ENCODE measurements at regions not wholly inside any gene's neighbourhood (a gene's known extent, or its start where the extent isn't known, plus 50 kb on each side); places are given as distances from the start of the nearest gene placed in this dataset.

DNA sequence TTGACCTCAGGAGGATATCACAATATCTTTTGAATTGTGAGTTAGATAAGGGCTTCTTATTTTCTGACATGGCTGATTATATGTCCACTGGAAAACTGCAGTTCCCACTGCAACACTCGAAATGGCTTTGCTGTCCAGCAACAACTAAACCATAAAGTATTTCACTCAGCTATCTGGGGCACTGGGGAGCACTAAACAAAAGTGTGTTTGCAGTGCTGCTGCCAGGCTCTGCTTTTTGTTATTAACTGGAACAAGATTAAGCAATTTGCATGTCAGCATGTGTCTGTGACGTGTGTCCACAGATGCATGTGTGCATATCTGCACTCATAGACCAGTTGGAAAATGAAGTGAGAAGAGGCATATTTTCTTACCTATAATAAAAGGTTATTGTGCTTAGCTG, 107.8 kb upstream of the CCN2 start:
- no peaks in the 10 kb centered on the region for H3K36me3 Mint-ChIP-seq
- H3K9me3 Mint-ChIP-seq, result peaks cover 8% of the 10 kb centered on the region
- TF ChIP-seq, protein P1, sequence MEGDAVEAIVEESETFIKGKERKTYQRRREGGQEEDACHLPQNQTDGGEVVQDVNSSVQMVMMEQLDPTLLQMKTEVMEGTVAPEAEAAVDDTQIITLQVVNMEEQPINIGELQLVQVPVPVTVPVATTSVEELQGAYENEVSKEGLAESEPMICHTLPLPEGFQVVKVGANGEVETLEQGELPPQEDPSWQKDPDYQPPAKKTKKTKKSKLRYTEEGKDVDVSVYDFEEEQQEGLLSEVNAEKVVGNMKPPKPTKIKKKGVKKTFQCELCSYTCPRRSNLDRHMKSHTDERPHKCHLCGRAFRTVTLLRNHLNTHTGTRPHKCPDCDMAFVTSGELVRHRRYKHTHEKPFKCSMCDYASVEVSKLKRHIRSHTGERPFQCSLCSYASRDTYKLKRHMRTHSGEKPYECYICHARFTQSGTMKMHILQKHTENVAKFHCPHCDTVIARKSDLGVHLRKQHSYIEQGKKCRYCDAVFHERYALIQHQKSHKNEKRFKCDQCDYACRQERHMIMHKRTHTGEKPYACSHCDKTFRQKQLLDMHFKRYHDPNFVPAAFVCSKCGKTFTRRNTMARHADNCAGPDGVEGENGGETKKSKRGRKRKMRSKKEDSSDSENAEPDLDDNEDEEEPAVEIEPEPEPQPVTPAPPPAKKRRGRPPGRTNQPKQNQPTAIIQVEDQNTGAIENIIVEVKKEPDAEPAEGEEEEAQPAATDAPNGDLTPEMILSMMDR (conservative IDR thresholded peaks at IDR 0.05), result no peak
- H3K27me3 Mint-ChIP-seq, result no peaks in the 10 kb centered on the region
- H3K4me1 Mint-ChIP-seq (ENCODE audit: unreplicated experiment), result peaks cover 14% of the 10 kb centered on the region
- no peak for DNase-seq (ENCODE audit: extremely low spot score, unreplicated experiment)
- H3K4me3 Mint-ChIP-seq, result no peak overlapping the region
- no peak overlapping the region for H3K27ac Mint-ChIP-seq

DNA sequence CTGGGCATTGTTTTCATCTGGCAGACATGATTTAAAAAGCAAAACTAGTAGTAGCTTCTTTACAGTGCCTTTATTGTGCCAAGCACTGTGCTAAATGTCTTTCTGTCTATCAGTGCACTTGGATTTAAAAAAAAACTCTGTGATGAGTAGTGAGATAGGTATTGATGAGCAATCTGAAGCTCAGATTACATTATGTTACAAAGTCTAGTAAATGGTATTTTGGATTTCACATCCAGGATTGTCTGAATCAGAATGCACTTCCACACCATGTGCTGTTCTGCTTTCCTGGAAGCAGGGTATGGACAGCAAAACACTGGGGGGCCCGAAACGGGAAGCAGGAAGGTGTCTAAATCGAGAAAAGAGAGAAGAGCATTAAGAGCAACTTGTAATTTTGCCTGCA, 103.4 kb upstream of the CCN2 start:
- no peak for DNase-seq (ENCODE audit: extremely low spot score, unreplicated experiment)
- TF ChIP-seq, protein P1 (conservative IDR thresholded peaks at IDR 0.05), result no peak
- no peak overlapping the region for H3K4me3 Mint-ChIP-seq
- peaks cover 8% of the 10 kb centered on the region for H3K9me3 Mint-ChIP-seq
- H3K36me3 Mint-ChIP-seq, result no peaks in the 10 kb centered on the region
- H3K27ac Mint-ChIP-seq, result no peak overlapping the region
- no peaks in the 10 kb centered on the region for H3K27me3 Mint-ChIP-seq
- no peaks in the 10 kb centered on the region for H3K4me1 Mint-ChIP-seq (ENCODE audit: unreplicated experiment)

DNA sequence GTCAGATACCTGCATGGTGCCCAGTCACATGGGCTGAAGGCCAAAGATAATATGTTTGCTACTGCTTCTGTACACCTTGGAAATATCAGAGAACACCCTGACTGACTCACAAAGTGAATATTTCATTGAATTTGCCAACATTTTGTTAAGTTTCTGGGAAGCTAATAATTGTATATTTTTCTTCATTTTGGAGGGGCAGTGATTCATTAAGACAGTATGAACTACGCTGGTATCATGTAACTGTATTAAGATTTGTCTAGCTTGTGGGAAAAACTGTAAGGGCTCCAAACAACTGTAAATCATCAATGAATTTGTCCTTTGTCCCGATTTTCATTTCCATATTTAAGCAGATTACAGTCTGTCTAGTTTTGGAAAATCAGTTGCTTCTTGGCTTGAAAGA, 102.3 kb upstream of the CCN2 start:
- Mint-ChIP-seq H3K27ac (no peak overlapping the region), H3K9me3 (peaks cover 8% of the 10 kb centered on the region), H3K4me1 (ENCODE audit: unreplicated experiment) (no peaks in the 10 kb centered on the region), H3K27me3 (no peaks in the 10 kb centered on the region), H3K36me3 (no peaks in the 10 kb centered on the region), H3K4me3 (no peak overlapping the region)
- TF ChIP-seq, protein P1 (conservative IDR thresholded peaks at IDR 0.05), result no peak
- no peak for DNase-seq (ENCODE audit: extremely low spot score, unreplicated experiment)

DNA sequence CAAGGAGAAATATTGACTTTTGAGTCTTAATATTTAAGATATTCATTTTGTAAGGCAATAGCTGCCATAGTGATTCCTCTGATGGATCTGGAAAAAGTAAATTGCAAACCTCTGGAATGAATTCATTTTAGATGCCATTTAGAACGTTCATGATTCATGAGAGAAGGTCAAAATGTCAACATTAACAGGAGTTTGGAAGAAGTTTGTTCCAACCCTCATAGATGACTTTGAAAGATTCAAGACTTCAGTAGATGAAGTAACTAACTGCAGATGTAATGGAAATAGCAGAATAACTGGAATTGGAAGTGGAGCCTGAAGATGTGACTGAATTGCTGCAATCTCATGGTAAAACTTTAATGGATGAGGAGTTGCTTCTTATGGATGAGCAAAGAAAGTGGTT, 100.9 kb upstream of the CCN2 start:
- no peak overlapping the region for H3K4me3 Mint-ChIP-seq
- TF ChIP-seq, protein P1 (conservative IDR thresholded peaks at IDR 0.05), result no peak
- no peaks in the 10 kb centered on the region for H3K36me3 Mint-ChIP-seq
- no peak for DNase-seq (ENCODE audit: extremely low spot score, unreplicated experiment)
- no peaks in the 10 kb centered on the region for H3K4me1 Mint-ChIP-seq (ENCODE audit: unreplicated experiment)
- H3K27ac Mint-ChIP-seq, result no peak overlapping the region
- H3K27me3 Mint-ChIP-seq, result no peaks in the 10 kb centered on the region
- H3K9me3 Mint-ChIP-seq, result peaks cover 7% of the 10 kb centered on the region

DNA sequence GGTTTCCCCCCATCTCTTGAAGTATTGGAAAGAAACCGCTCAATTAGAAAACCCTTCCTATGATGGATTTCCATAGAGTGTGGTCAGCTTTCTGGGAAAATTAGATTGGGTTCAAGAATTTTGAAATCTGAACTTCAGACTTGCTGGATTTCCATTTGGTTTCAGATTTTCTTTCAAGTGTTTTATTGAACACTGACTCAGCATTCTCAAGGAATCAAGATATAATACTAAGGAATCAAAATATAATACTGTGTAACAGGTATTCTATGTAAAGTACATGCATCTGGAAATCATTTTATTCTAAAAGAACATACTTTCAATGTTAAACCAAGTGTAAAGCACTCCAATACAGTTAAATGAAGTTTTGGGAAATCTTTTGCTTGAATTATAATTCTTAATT, 94.7 kb upstream of the CCN2 start:
- Mint-ChIP-seq H3K36me3 (no peaks in the 10 kb centered on the region), H3K4me1 (ENCODE audit: unreplicated experiment) (no peaks in the 10 kb centered on the region), H3K27ac (no peak overlapping the region), H3K9me3 (peaks cover 6% of the 10 kb centered on the region), H3K27me3 (no peaks in the 10 kb centered on the region), H3K4me3 (no peak overlapping the region)
- TF ChIP-seq, protein P1 (conservative IDR thresholded peaks at IDR 0.05), result no peak
- DNase-seq (ENCODE audit: extremely low spot score, unreplicated experiment), result no peak

DNA sequence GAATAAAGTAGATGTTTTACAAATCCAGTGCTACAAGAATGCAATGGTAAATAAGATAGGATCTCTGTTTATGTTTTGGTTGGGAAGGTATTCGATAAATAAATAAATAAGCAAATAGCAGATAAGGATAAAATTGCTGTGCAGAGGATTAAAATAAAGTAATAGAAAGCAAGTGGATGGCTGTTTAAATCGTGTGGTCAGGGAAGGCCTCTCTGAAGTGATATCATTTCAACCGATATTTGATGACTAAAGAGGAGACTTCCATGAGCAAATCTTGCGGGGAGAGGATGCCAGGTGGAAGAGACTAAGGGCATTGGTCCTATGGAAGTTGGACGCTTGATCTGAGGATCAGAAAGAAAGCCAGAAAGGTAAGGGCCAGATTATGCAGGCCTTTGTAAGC, 92.0 kb upstream of the CCN2 start:
- H3K36me3 Mint-ChIP-seq, result no peaks in the 10 kb centered on the region
- no peaks in the 10 kb centered on the region for H3K4me1 Mint-ChIP-seq (ENCODE audit: unreplicated experiment)
- no peak overlapping the region for H3K27ac Mint-ChIP-seq
- H3K9me3 Mint-ChIP-seq, result peaks cover 6% of the 10 kb centered on the region
- no peak for DNase-seq (ENCODE audit: extremely low spot score, unreplicated experiment)
- TF ChIP-seq, protein P1 (conservative IDR thresholded peaks at IDR 0.05), result no peak
- no peaks in the 10 kb centered on the region for H3K27me3 Mint-ChIP-seq
- H3K4me3 Mint-ChIP-seq, result no peak overlapping the region
